AG10803 (cell line): ENCODE measurements at regions not wholly inside any gene's neighbourhood (a gene's known extent, or its start where the extent isn't known, plus 50 kb on each side); places are given as distances from the start of the nearest gene placed in this dataset.

Source experiments
- DNase-seq: peaks from one replicate; pipeline ENCODE4 v3.0.0; 2010; ENCODE audit warnings: low read depth
- H3K4me3 ChIP-seq: 2 replicates; pipeline ENCODE4 v1.5.1; 2011; ENCODE audit warnings: mild to moderate bottlenecking, low read length, control low read depth
- CTCF ChIP-seq: conservative IDR thresholded peaks from 2 replicates; pipeline ENCODE4 v1.5.1; 2011; ENCODE audit warnings: mild to moderate bottlenecking, low read length, control low read depth, inconsistent platforms

- H3K4me3 ChIP-seq = no peak overlapping the region
- no peak for TF ChIP-seq CTCF
- no peak for DNase-seq
Observed at GRCh38 chr6:132065556-132065955, 114.4 kb upstream of the CCN2 start.

GRCh38 chr6:132063738-132064137 lies 112.6 kb upstream of the CCN2 start:
- TF ChIP-seq CTCF = no peak
- DNase-seq = peak; percentile 85
- no peak overlapping the region for H3K4me3 ChIP-seq

GRCh38 chr6:132063204-132063603 lies 112.0 kb upstream of the CCN2 start:
- TF ChIP-seq CTCF = no peak
- H3K4me3 ChIP-seq = no peak overlapping the region
- DNase-seq = peak; percentile 69

GRCh38 chr6:132062626-132063025 lies 111.5 kb upstream of the CCN2 start:
- DNase-seq = no peak
- no peak overlapping the region for H3K4me3 ChIP-seq
- no peak for TF ChIP-seq CTCF

GRCh38 chr6:132061381-132061780 lies 110.2 kb upstream of the CCN2 start:
- DNase-seq = no peak
- no peak overlapping the region for H3K4me3 ChIP-seq
- no peak for TF ChIP-seq CTCF

GRCh38 chr6:132060591-132060990 lies 109.4 kb upstream of the CCN2 start:
- no peak overlapping the region for H3K4me3 ChIP-seq
- TF ChIP-seq CTCF = no peak
- peak; percentile 63 for DNase-seq

GRCh38 chr6:132058975-132059374 lies 107.8 kb upstream of the CCN2 start:
- TF ChIP-seq CTCF = no peak
- H3K4me3 ChIP-seq = no peak overlapping the region
- DNase-seq = peak; percentile 58
